Hepatic stellate cell (primary cell): ENCODE measurements at regions not wholly inside any gene's neighbourhood (a gene's known extent, or its start where the extent isn't known, plus 50 kb on each side); places are given as distances from the start of the nearest gene placed in this dataset.

Experiments used
- DNase-seq: peaks from one replicate; pipeline ENCODE4 v3.0.0; 2011; ENCODE audit warnings: low spot score

- no peak for DNase-seq
These were observed 254.3 kb upstream of the AGA start for GRCh38 chr4:177696438-177696966.

DNA sequence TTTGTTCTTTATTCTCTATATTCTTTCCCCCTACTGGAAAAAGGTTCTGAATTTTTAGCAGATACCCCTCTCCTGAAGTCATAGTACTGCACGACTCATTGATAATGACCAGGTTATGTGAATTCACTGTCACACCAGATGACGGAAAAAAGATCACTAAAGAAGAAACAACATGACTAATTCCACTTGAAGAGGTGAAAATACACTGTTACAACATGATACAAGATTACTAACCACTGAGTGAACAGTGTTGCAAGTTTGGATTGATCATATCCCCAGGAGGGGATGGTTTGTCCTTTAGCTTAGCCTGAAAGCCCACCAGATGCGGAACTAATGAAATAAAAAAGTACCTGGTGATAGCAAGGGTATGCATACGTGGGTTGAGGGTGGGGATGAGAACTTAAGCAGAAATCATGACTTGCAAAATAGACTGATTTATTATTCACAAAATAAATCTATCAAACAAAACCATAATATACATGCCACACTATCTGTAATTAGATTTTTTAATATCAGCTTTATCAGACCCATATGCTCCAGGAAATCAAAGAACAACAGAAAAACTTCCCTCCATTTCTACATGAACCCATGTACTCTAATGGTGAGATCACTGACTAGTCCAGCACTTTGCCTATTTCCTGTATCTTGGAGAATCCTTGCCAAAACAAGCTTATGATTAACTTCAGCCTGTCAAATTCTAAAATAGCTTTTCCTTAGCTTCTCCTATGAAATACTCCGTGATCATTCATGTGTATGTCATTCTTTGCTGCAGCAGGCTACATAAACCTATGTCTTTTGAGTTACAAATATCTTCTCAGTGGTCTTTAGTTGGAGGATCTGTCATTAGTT lies 257.4 kb upstream of the AGA start:
- no peak for DNase-seq

GRCh38 chr4:177706916-177707315 lies 264.7 kb upstream of the AGA start:
- no peak for DNase-seq

DNA sequence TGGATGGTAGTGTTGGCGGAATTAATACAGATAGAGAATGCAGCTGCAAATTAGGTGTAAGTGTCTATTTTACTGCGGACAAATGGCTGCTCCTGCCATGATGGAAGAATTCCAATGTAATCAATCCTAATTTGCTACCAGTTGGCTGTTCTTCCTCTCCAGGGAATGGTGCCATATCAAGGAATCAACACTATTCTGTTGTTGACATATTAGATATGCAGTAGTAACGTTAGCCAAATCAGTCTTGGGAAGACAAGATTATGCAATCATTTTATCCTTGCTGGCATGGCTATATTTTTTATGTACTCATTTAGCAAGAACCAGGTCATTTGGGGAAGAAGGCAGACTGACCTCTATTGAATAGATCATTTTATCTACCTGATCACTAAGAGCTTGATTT lies 271.2 kb upstream of the AGA start:
- DNase-seq: no peak

DNA sequence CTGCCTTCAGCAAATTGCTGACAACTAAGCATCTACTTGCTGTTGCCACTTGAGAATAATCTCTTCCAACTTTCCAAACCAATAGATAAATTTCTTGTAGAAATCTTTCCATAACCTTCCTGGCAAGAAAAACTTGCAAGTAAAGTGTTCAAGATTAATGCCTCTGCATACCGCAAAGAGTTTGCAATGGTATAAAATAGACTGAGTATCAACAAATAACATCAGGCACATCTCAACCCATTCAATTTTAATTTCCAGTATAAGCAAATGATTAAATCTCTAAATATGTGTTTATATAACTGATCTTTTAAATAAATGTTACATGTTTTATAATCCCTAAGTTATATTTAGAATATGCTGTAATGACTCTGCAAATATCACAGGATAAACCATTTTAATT lies 275.2 kb upstream of the AGA start:
- no peak for DNase-seq

GRCh38 chr4:177718514-177718913 lies 276.3 kb upstream of the AGA start:
- no peak for DNase-seq

DNA sequence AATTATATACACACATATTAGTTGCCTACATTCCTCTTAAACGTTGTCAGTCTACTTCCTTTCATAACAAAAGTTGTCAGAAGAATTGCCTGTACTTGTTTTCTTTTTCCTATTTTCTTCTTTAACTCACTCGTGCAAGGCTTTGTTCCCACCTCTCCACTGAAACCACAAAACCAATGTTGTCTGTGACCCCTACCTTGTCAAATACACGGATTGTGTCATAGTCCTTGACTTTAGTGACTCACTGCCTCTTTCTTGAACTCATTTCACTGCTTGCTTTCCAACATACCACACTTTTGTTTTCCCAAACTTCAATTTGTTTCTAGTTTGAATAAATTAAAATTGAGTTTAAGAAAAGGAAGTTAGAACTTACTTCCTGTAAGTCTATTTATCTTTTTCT lies 283.9 kb upstream of the AGA start:
- no peak for DNase-seq

GRCh38 chr4:177728361-177729152 lies 286.3 kb upstream of the AGA start:
- no peak for DNase-seq

DNA sequence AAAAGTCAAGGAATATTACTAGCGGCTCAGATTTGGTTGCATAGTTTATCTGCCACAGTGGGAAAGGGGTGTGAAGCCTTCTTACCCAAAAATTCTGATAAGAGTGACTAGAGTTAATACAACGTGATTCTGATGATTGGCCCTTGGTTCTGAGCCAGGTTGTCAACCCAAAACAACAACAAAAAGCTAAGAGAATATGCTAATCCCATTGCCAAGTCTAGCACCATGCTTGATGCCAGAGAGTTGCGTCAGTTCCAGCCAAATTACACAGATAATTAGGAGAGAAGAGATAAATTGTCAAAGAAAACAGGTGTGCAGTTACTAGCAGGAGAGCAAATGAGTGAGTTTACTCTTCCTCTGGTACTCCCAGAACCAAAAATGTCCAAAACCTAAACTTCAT lies 287.4 kb upstream of the AGA start:
- DNase-seq: no peak

- DNase-seq: no peak
These were observed 295.2 kb upstream of the AGA start for GRCh38 chr4:177737387-177737940.

- DNase-seq: no peak
These were observed 298.3 kb upstream of the AGA start for GRCh38 chr4:177740563-177740962.

DNA sequence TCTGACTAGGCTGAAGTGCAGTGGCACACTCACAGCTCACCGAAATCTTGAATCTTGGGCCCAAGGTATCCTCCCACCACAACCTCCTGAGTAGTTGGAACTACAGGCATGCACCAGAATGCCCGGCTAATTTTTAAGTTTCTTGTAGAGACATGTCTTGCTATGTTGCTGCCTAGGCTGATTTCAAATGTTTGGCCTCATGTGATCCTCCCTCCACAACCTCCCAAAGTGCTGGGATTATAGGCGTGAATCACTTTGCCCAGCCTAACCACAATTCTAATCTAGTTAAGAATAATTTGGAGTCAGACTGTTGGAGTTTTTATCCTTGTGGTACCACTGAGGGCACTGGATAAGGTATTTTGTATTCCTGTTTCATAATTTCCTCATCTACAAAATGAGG lies 317.5 kb upstream of the AGA start:
- DNase-seq: no peak

DNA sequence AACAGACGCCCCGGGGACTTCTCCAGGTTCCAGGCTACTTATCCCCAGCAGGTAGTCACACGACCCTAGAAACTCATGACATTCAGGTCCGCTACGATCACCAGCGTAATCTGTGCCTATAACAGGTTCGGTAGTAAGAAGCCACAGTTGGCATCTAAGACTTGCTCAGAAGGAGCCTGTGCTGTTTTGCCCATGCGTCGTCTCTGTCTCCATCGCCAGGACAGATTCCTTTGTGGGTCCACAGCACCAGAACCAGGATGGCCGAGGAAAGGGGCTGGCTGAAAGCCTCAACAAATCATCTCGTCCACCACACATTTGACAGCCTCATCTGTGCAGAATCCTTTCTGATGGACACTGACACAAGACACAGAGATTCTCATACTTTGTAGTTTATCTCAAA lies 319.5 kb upstream of the AGA start:
- no peak for DNase-seq

DNA sequence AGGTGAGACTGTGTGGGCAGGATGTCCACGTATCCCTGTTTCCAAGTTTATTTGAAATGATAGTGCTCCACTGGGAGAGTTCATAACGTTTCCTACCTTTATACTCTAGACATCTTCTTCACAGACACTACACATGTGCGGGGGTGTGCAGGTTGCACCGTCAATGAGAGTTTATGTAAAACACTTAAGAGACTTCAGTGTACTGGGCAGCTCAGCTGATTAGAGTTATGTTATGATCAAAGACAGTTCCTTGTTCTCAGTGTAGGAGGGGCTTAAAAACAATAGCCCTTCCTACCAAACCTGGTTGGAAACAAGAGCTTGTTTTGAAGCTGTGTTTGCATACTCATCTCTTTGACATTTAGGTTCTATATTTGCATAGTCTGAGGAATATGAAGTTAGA lies 326.9 kb upstream of the AGA start:
- DNase-seq: no peak

GRCh38 chr4:177770776-177771175 lies 328.5 kb upstream of the AGA start:
- no peak for DNase-seq

GRCh38 chr4:177771645-177772044 lies 329.4 kb upstream of the AGA start:
- DNase-seq: no peak

GRCh38 chr4:177778623-177779022 lies 336.4 kb upstream of the AGA start:
- no peak for DNase-seq

DNA sequence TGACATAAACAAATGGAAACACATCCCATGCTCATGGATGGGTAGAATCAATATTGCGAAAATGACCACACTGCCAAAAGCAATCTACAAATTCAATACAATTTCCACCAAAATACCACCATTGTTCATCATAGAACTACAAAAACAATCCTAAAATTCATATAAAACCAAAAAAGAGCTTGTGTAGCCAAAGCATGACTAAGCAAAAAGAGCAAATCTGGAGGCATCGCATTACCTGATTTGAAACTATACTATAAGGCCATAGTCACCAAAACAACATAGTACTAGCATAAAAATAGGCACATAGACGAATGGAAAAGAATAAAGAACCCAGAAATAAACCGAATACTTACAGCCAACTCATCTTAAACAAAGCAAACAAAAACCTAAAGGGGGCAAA lies 342.8 kb upstream of the AGA start:
- no peak for DNase-seq

DNA sequence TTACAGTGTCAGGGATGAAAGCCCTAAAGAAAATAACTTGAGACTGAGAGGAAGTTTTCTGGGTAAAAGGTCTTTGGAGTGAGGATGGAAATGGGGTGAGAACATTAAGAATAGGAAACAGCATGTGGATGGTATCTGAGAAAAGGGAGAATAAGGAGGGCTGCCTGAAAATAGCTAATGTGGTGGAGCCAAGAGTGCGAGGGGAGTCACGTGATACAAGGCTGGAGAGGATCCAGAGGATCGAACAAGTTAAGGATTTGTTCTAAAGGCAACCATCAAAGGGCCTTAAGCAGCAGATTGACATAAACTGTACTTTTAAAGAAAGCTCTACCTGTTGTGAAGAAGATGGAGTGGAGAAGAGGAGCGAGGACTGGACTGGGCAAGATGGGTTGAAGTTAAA lies 347.4 kb upstream of the AGA start:
- no peak for DNase-seq

DNA sequence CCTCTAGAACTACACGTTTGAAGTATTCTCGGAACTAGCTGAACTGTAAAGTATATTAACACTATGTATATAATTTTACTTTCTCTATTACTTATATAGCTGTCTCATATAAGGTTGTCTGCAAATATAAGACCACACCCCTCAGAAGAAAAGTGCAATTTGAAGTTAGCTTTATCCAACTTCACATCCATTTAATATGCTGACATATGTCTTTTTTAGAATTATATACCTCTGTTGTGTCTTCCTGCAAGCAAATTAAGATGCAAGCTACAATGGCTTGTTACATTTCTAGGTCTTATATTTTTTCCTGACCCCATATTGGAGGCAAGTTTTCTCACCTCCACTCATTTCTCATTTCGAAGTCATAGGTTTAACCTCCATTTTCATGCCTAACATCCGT lies 349.0 kb upstream of the AGA start:
- no peak for DNase-seq

DNA sequence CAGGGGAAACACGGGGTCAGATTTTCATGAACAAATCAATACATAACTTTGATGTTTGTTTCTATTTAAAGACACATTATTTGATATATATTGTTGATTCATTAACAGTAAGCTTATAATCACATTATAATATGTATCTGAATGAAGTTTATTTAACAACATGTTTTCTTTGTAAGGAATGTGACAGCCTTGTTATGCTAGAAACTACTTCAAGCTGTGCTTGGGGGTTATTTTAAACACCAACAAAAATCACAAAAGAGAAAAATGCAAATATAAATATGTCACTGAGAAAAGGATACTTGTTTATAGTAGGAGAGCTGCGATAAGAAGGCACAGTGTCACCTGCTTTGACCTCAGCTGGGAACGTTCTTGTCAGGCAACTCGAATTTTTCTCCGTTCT lies 354.6 kb upstream of the AGA start:
- DNase-seq: no peak

DNA sequence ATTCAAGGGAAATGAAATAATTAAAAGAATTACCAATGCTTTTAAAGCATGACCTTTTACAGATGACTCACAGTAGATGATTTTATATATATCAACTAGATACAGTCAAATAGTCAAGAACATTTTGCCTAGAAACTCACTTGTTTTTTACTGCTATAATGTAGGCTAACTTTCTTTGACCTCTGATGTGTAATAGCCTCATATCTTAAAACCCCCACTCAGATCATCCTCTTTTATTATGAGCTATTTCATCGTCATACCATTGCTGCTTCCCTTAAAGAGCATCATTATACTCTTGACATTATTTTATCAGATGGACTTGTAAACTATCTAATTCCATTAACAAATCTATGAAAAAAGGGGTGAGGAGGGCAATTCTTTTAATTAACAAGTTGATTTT lies 355.9 kb upstream of the AGA start:
- DNase-seq: no peak

- no peak for DNase-seq
These were observed 359.9 kb upstream of the AGA start for GRCh38 chr4:177802162-177802561.
